Coronary artery (tissue), 2 donors: ENCODE measurements at regions not wholly inside any gene's neighbourhood (a gene's known extent, or its start where the extent isn't known, plus 50 kb on each side); places are given as distances from the start of the nearest gene placed in this dataset.
"Not testable (repeated sequence)": the region's sequence is repeated elsewhere in the genome, so short reads cannot be mapped to it uniquely, and the experiment has no call there.

ENCODE experiments used
- DNase-seq: peaks from one replicate; pipeline ENCODE4 v3.0.0-alpha.2; 2017; ENCODE audit warnings: low spot score
- H3K27ac ChIP-seq, 2 donors: fragments of 200-600 bp; sonication (generic); one replicate each; pipeline ENCODE4 v1.5.1; 2016 to 2019
- H3K4me3 ChIP-seq: fragments of 200-600 bp; sonication (generic); 2 replicates; pipeline ENCODE4 v1.5.1; 2016; ENCODE audit warnings: mild to moderate bottlenecking, moderate library complexity
- CTCF ChIP-seq: fragments of 200-600 bp; sonication (generic); IDR thresholded peaks from one replicate; pipeline ENCODE4 v1.5.1; 2019; ENCODE audit warnings: antibody characterized with exemption

GRCh38 chr15:62416526-62416925, 251.4 kb upstream of the C2CD4B start:
- TF ChIP-seq CTCF = no peak
- H3K4me3 ChIP-seq = no peak overlapping the region
- no peak overlapping the region for H3K27ac ChIP-seq
- no peak for DNase-seq

GRCh38 chr15:62417439-62417838, 252.4 kb upstream of the C2CD4B start:
- no peak for TF ChIP-seq CTCF
- no peak overlapping the region for H3K4me3 ChIP-seq
- no peak overlapping the region for H3K27ac ChIP-seq
- no peak for DNase-seq

GRCh38 chr15:62418496-62418895, 253.4 kb upstream of the C2CD4B start:
- DNase-seq, H3K4me3 ChIP-seq, H3K27ac ChIP-seq: not testable (repeated sequence)

- H3K27ac ChIP-seq = no peak overlapping the region
- no peak overlapping the region for H3K4me3 ChIP-seq
- TF ChIP-seq CTCF = no peak
- no peak for DNase-seq
Measured at GRCh38 chr15:62419192-62419591, 254.1 kb upstream of the C2CD4B start.

GRCh38 chr15:62420371-62420770, 255.3 kb upstream of the C2CD4B start:
- H3K4me3 ChIP-seq, H3K27ac ChIP-seq, DNase-seq: not testable (repeated sequence)

GRCh38 chr15:62421289-62421688, 256.2 kb upstream of the C2CD4B start:
- Histone ChIP-seq H3K27ac (no peak overlapping the region), H3K4me3 (no peak overlapping the region)
- DNase-seq = no peak
- no peak for TF ChIP-seq CTCF

DNA sequence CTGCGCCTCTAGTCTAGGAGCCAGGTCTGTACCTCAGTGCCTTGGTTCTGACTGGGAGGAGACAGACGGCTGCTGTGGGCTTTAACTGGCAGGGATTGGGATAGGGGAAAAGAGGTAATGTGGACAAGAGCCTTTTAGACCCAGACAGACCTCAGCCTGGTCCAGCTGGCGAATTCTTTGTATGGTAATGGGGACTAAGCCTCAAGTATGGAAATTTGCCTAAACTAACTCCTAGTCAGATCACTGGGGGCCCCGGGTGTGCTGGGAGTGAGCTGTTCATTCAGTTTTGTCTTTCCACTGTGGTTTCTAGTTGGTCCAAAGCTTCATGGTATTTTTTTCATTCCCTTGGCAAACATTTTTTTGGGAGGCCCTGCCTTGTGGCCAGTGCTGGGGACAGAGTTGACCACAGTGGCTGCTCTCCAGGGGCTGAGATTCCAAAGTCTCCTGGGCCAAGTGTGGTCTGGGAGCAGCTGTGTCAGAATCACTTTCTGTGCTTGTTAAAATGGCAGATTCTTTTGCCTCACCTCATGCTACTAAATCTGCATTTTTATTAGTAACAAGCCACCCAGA, 261.4 kb upstream of the C2CD4B start:
- TF ChIP-seq CTCF = no peak
- no peak for DNase-seq
- Histone ChIP-seq H3K4me3 (no peak overlapping the region), H3K27ac (peak overlapping the region in 1 of 2 donors; percentile 69)

DNA sequence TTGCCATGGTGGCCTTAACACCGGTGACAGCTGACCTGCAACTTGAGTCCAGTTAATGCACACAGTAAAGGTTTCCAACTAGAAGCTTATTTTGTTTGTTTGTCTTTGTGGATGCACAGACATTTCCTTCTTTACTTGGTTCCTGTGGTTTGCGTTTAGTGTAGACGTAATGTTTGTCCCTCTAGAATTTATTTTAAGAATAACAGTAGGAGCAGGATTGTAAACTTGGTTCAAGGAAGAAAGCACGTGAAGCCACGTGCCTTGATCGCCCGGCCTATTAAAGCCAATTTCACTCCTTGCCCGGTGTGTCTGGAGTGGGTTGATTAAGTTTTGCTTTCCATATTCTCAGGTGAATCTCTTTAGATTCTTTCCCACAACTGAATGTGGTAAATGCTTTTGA, 263.2 kb upstream of the C2CD4B start:
- no peak for DNase-seq
- no peak for TF ChIP-seq CTCF
- H3K27ac ChIP-seq = no peak overlapping the region

More for the DNA sequence above, 263.2 kb upstream of the C2CD4B start:
- no peak overlapping the region for H3K4me3 ChIP-seq
